CD4-positive, CD25-positive, alpha-beta regulatory T cell (primary cell): ENCODE measurements at regions not wholly inside any gene's neighbourhood (a gene's known extent, or its start where the extent isn't known, plus 50 kb on each side); places are given as distances from the start of the nearest gene placed in this dataset.

Source experiments
- ATAC-seq, 2 donors: fragments of 150-1000 bp; cut with Tn5 transposase; one replicate each; pipeline ENCODE4 v1.10.0; 2021; ENCODE audit warnings: low read depth in 2 of 2, moderate number of reproducible peaks in 2 of 2, moderate library complexity in 1 of 2
- DNase-seq, 3 donors: peaks; one replicate each; pipeline versions ENCODE4 v3.0.0 to v3.0.0-alpha.2; 2012 to 2022; ENCODE audit warnings: mixed read lengths in 1 of 3
- H3K27ac ChIP-seq: one replicate; pipeline ENCODE4 v1.7.0; 2013; ENCODE audit warnings: mild to moderate bottlenecking, low read length; ENCODE audit not compliant: insufficient read depth, poor library complexity, severe bottlenecking
- H3K27me3 ChIP-seq: one replicate; pipeline ENCODE4 v1.7.0; 2013; ENCODE audit warnings: low read length; ENCODE audit not compliant: control insufficient read depth, insufficient read depth
- H3K36me3 ChIP-seq: one replicate; pipeline ENCODE4 v1.7.0; 2013; ENCODE audit warnings: mild to moderate bottlenecking, low read length, moderate library complexity; ENCODE audit not compliant: control insufficient read depth, insufficient read depth
- H3K4me1 ChIP-seq: 2 replicates; pipeline ENCODE4 v1.7.0; 2013; ENCODE audit warnings: mild to moderate bottlenecking, low read length; ENCODE audit not compliant: insufficient read depth, control insufficient read depth, poor library complexity, severe bottlenecking
- H3K4me3 ChIP-seq: one replicate; pipeline ENCODE4 v1.7.0; 2013; ENCODE audit warnings: low read depth, mild to moderate bottlenecking, low read length, moderate library complexity
- H3K9me3 ChIP-seq, 2 experiments: 1 replicate in 1 of 2; 2 replicates in 1 of 2; pipeline ENCODE4 v1.7.0; 2013; ENCODE audit warnings: low read length in 2 of 2, mild to moderate bottlenecking in 1 of 2, moderate library complexity in 1 of 2; ENCODE audit not compliant: control insufficient read depth in 2 of 2
- H3K27ac Mint-ChIP-seq, 3 donors: one replicate each; pipeline ENCODE4 v1.8.0; 2020 to 2022; ENCODE audit warnings: mild to moderate bottlenecking in 3 of 3, mixed read lengths in 3 of 3, moderate library complexity in 2 of 3
- H3K27me3 Mint-ChIP-seq: one replicate; pipeline ENCODE4 v1.8.0; 2022; ENCODE audit warnings: mild to moderate bottlenecking, mixed read lengths
- H3K36me3 Mint-ChIP-seq: one replicate; pipeline ENCODE4 v1.8.0; 2020; ENCODE audit warnings: mixed read lengths
- H3K4me1 Mint-ChIP-seq, 4 donors: one replicate each; pipeline ENCODE4 v1.8.0; 2020 to 2022; ENCODE audit warnings: mixed read lengths in 4 of 4, mild to moderate bottlenecking in 1 of 4
- H3K4me3 Mint-ChIP-seq, 4 donors: one replicate each; pipeline ENCODE4 v1.8.0; 2020 to 2022; ENCODE audit warnings: mild to moderate bottlenecking in 4 of 4, mixed read lengths in 4 of 4, moderate library complexity in 3 of 4
- H3K9me3 Mint-ChIP-seq, 7 donors: one replicate each; pipeline ENCODE4 v1.8.0; 2020 to 2022; ENCODE audit warnings: mixed read lengths in 7 of 7, mild to moderate bottlenecking in 3 of 7, moderate library complexity in 2 of 7

GRCh38 chr9:16032799-16033198, 480.0 kb downstream of the CCDC171 start:
- H3K4me3 ChIP-seq: no peak overlapping the region
- Mint-ChIP-seq H3K4me1 (no peaks in the 10 kb centered on the region), H3K36me3 (no peaks in the 10 kb centered on the region), H3K4me3 (no peak overlapping the region), H3K27me3 (no peaks in the 10 kb centered on the region), H3K9me3 (peaks cover 0 to 4% (median 0%) of the 10 kb centered on the region in 7 donors), H3K27ac (no peak overlapping the region)
- H3K27me3 ChIP-seq: no peaks in the 10 kb centered on the region
- no peak overlapping the region for H3K27ac ChIP-seq
- H3K4me1 ChIP-seq: no peaks in the 10 kb centered on the region
- no peaks in the 10 kb centered on the region for H3K36me3 ChIP-seq
- no peak for DNase-seq
- ATAC-seq: no peak
- no peaks in the 10 kb centered on the region for H3K9me3 ChIP-seq

DNA sequence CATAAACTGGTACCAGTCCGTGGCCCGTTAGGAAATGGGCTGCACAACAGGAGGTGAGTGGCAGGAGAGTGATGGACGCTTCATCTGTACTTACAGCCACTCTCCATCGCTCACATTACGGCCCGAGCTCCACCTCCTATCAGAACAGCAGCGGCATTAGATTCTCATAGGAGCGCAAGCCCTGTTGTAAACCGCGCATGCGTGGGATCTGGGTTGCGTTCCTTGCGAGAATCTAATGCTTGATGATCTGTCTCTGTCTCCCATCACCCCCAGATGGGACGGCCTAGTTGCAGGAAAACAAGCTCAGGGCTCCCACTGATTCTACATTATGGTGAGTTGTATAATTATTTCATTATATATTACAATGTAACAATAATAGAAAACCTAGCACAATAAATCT, 480.4 kb downstream of the CCDC171 start:
- Histone ChIP-seq H3K27ac (no peak overlapping the region), H3K4me1 (no peaks in the 10 kb centered on the region), H3K4me3 (no peak overlapping the region), H3K9me3 (no peaks in the 10 kb centered on the region), H3K36me3 (no peaks in the 10 kb centered on the region), H3K27me3 (no peaks in the 10 kb centered on the region)
- Mint-ChIP-seq H3K4me1 (no peaks in the 10 kb centered on the region), H3K27ac (no peak overlapping the region), H3K36me3 (no peaks in the 10 kb centered on the region), H3K27me3 (no peaks in the 10 kb centered on the region), H3K4me3 (no peak overlapping the region), H3K9me3 (peaks cover 0 to 4% (median 0%) of the 10 kb centered on the region in 7 donors)
- DNase-seq (no peak), ATAC-seq (no peak)

GRCh38 chr9:16033921-16034691, 481.3 kb downstream of the CCDC171 start:
- Mint-ChIP-seq H3K36me3 (no peaks in the 10 kb centered on the region), H3K27me3 (no peaks in the 10 kb centered on the region), H3K27ac (no peak overlapping the region), H3K4me3 (no peak overlapping the region), H3K4me1 (no peaks in the 10 kb centered on the region), H3K9me3 (peaks cover 0 to 4% (median 0%) of the 10 kb centered on the region in 7 donors)
- Histone ChIP-seq H3K9me3 (no peaks in the 10 kb centered on the region), H3K4me3 (no peak overlapping the region), H3K4me1 (no peaks in the 10 kb centered on the region), H3K36me3 (no peaks in the 10 kb centered on the region), H3K27me3 (no peaks in the 10 kb centered on the region), H3K27ac (no peak overlapping the region)
- no peak for ATAC-seq
- no peak for DNase-seq

DNA sequence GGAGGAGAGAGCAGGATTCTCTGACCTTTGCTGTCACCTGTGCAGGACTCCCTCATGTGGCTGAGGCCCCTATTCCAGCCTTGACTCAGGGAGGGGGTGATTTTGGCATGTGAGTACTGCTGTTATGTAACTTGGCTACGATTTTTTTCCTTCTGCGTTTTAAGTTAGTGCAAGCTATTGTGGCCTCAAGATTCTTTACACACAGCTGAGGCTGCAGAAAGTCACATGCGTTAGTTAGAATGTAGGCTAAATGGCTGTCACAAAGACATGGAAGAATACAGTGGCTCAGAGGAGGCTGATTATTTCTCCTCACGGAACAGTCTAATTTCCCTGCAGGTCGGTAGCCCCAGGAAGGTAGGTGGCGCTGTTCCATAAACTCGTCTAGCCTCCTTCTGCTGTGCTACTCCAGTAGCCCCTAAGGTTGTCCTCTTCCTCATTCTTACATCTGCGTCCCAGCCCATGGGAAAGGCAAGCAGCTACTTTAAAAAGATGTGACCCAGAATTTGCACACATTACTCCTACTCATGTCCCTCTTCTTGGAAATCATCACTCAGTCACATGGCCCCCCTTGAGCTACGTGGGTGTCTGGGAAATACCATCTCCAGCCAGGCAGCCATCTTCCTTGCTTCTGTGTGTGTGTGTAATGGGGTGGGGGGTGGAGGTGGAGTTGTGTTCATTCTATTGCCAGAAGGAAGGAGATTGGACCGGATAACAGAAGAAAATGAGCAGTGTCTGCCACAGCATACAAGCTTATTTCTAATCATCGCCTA, 486.6 kb downstream of the CCDC171 start:
- Histone ChIP-seq H3K27ac (no peak overlapping the region), H3K4me1 (no peaks in the 10 kb centered on the region), H3K36me3 (no peaks in the 10 kb centered on the region), H3K9me3 (no peaks in the 10 kb centered on the region), H3K4me3 (no peak overlapping the region), H3K27me3 (no peaks in the 10 kb centered on the region)
- Mint-ChIP-seq H3K4me1 (peaks cover 0 to 3% (median 0%) of the 10 kb centered on the region in 4 donors), H3K27ac (no peak overlapping the region), H3K27me3 (no peaks in the 10 kb centered on the region), H3K9me3 (peaks cover 0 to 2% (median 0%) of the 10 kb centered on the region in 7 donors), H3K36me3 (no peaks in the 10 kb centered on the region), H3K4me3 (no peak overlapping the region)
- DNase-seq: no peak
- no peak for ATAC-seq

GRCh38 chr9:16039988-16040761, 487.3 kb downstream of the CCDC171 start:
- no peaks in the 10 kb centered on the region for H3K9me3 ChIP-seq
- peaks cover 0 to 2% (median 0%) of the 10 kb centered on the region in 7 donors for H3K9me3 Mint-ChIP-seq
- H3K27me3 ChIP-seq: no peaks in the 10 kb centered on the region
- H3K4me1 Mint-ChIP-seq: peaks cover 0 to 3% (median 0%) of the 10 kb centered on the region in 4 donors
- ATAC-seq (no peak), DNase-seq (no peak)
- H3K27me3 Mint-ChIP-seq: no peaks in the 10 kb centered on the region
- no peak overlapping the region for H3K4me3 ChIP-seq
- no peak overlapping the region for H3K27ac Mint-ChIP-seq
- no peaks in the 10 kb centered on the region for H3K4me1 ChIP-seq
- no peak overlapping the region for H3K27ac ChIP-seq
- no peak overlapping the region for H3K4me3 Mint-ChIP-seq
- no peaks in the 10 kb centered on the region for H3K36me3 Mint-ChIP-seq
- H3K36me3 ChIP-seq: no peaks in the 10 kb centered on the region

- H3K27me3 ChIP-seq: no peaks in the 10 kb centered on the region
- Mint-ChIP-seq H3K36me3 (no peaks in the 10 kb centered on the region), H3K4me1 (peaks cover 0 to 3% (median 0%) of the 10 kb centered on the region in 4 donors), H3K27ac (no peak overlapping the region), H3K4me3 (no peak overlapping the region), H3K27me3 (no peaks in the 10 kb centered on the region), H3K9me3 (peaks cover 0 to 2% (median 0%) of the 10 kb centered on the region in 7 donors)
- ATAC-seq: no peak
- no peaks in the 10 kb centered on the region for H3K36me3 ChIP-seq
- no peak overlapping the region for H3K4me3 ChIP-seq
- no peaks in the 10 kb centered on the region for H3K9me3 ChIP-seq
- no peaks in the 10 kb centered on the region for H3K4me1 ChIP-seq
- H3K27ac ChIP-seq: no peak overlapping the region
- DNase-seq: no peak
These were observed 491.1 kb downstream of the CCDC171 start for GRCh38 chr9:16043756-16044578.

GRCh38 chr9:16044579-16044881, 491.7 kb downstream of the CCDC171 start:
- ATAC-seq: no peak
- Mint-ChIP-seq H3K9me3 (peaks cover 0 to 2% (median 0%) of the 10 kb centered on the region in 7 donors), H3K27ac (no peak overlapping the region), H3K36me3 (no peaks in the 10 kb centered on the region), H3K27me3 (no peaks in the 10 kb centered on the region), H3K4me1 (no peaks in the 10 kb centered on the region), H3K4me3 (no peak overlapping the region)
- Histone ChIP-seq H3K4me3 (no peak overlapping the region), H3K27me3 (no peaks in the 10 kb centered on the region), H3K27ac (no peak overlapping the region), H3K9me3 (no peaks in the 10 kb centered on the region), H3K36me3 (no peaks in the 10 kb centered on the region), H3K4me1 (no peaks in the 10 kb centered on the region)
- no peak for DNase-seq
